H9 (cell line): ENCODE measurements at regions not wholly inside any gene's neighbourhood (a gene's known extent, or its start where the extent isn't known, plus 50 kb on each side); places are given as distances from the start of the nearest gene placed in this dataset.
"Not testable (repeated sequence)": the region's sequence is repeated elsewhere in the genome, so short reads cannot be mapped to it uniquely, and the experiment has no call there.

Experiments
- DNase-seq: peaks from one replicate; pipeline ENCODE4 v3.0.0-alpha.2; 2017
- H2AFZ ChIP-seq: one replicate; pipeline ENCODE4 v1.6.1; 2013; ENCODE audit warnings: mild to moderate bottlenecking, low read length, control low read depth, moderate library complexity
- H2AK5ac ChIP-seq: 2 replicates; pipeline ENCODE4 v1.6.1; 2013; ENCODE audit warnings: low read length, control low read depth, mixed read lengths; ENCODE audit not compliant: insufficient read length
- H2BK120ac ChIP-seq: one replicate; pipeline ENCODE4 v1.6.1; 2013; ENCODE audit warnings: low read depth, mild to moderate bottlenecking, low read length, control low read depth, inconsistent platforms; ENCODE audit not compliant: poor library complexity, severe bottlenecking
- H2BK12ac ChIP-seq: 2 replicates; pipeline ENCODE4 v1.6.1; 2013; ENCODE audit warnings: low read length, control low read depth, mixed read lengths, low read depth; ENCODE audit not compliant: insufficient read length
- H2BK15ac ChIP-seq: 2 replicates; pipeline ENCODE4 v1.6.1; 2013; ENCODE audit warnings: low read depth, low read length, control low read depth
- H2BK20ac ChIP-seq: one replicate; pipeline ENCODE4 v1.6.1; 2013; ENCODE audit warnings: low read depth, mild to moderate bottlenecking, low read length, control low read depth, inconsistent platforms; ENCODE audit not compliant: poor library complexity, severe bottlenecking
- H2BK5ac ChIP-seq: 2 replicates; pipeline ENCODE4 v1.6.1; 2013; ENCODE audit warnings: low read length, control low read depth, mixed read lengths; ENCODE audit not compliant: insufficient read length
- H3K14ac ChIP-seq: 2 replicates; pipeline ENCODE4 v1.6.1; 2013; ENCODE audit warnings: low read length, control low read depth; ENCODE audit not compliant: insufficient read depth
- H3K18ac ChIP-seq: 2 replicates; pipeline ENCODE4 v1.6.1; 2013; ENCODE audit warnings: low read depth, mild to moderate bottlenecking, mixed read lengths, low read length, control low read depth; ENCODE audit not compliant: insufficient read length
- H3K23ac ChIP-seq: 2 replicates; pipeline ENCODE4 v1.6.1; 2013; ENCODE audit warnings: low read length, control low read depth, mixed read lengths, low read depth; ENCODE audit not compliant: insufficient read length
- H3K23me2 ChIP-seq: 2 replicates; pipeline ENCODE4 v1.6.1; 2013; ENCODE audit warnings: low read depth, mild to moderate bottlenecking, mixed read lengths, low read length, control low read depth; ENCODE audit not compliant: insufficient read length, poor library complexity, severe bottlenecking
- H3K27ac ChIP-seq: 2 replicates; pipeline ENCODE4 v1.5.1; 2013; ENCODE audit warnings: low read length, control low read depth, mixed read lengths, low read depth; ENCODE audit not compliant: insufficient read length
- H3K27me3 ChIP-seq: 2 replicates; pipeline ENCODE4 v1.6.1; 2013; ENCODE audit warnings: low read length, control low read depth, inconsistent platforms; ENCODE audit not compliant: insufficient read depth
- H3K4ac ChIP-seq: 2 replicates; pipeline ENCODE4 v1.6.1; 2013; ENCODE audit warnings: low read depth, mild to moderate bottlenecking, control low read depth, inconsistent platforms, low read length, moderate library complexity
- H3K4me1 ChIP-seq: 2 replicates; pipeline ENCODE4 v1.6.1; 2013; ENCODE audit warnings: low read length, control low read depth, inconsistent platforms; ENCODE audit not compliant: insufficient read depth
- H3K4me2 ChIP-seq: 2 replicates; pipeline ENCODE4 v1.6.1; 2013; ENCODE audit warnings: low read length, control low read depth, mixed read lengths; ENCODE audit not compliant: insufficient read length, insufficient read depth
- H3K56ac ChIP-seq: 2 replicates; pipeline ENCODE4 v1.6.1; 2013; ENCODE audit warnings: low read depth, mild to moderate bottlenecking, mixed read lengths, low read length, control low read depth; ENCODE audit not compliant: insufficient read length
- H3K79me1 ChIP-seq: 2 replicates; pipeline ENCODE4 v1.6.1; 2013; ENCODE audit warnings: low read depth, mild to moderate bottlenecking, moderate library complexity, low read length, control low read depth, inconsistent platforms; ENCODE audit not compliant: insufficient read depth, poor library complexity, severe bottlenecking
- H3K79me2 ChIP-seq: 2 replicates; pipeline ENCODE4 v1.6.1; 2013; ENCODE audit warnings: low read length, control low read depth, inconsistent platforms; ENCODE audit not compliant: insufficient read depth
- H3K9ac ChIP-seq: 2 replicates; pipeline ENCODE4 v1.6.1; 2013; ENCODE audit warnings: low read length, control low read depth, mixed read lengths; ENCODE audit not compliant: insufficient read length; ENCODE audit errors: extremely low read depth
- H3K9me3 ChIP-seq: one replicate; pipeline ENCODE4 v1.6.1; 2013; ENCODE audit warnings: low read depth, low read length, inconsistent platforms; ENCODE audit not compliant: control insufficient read depth
- H3T11ph ChIP-seq: one replicate; pipeline ENCODE4 v1.6.1; 2013; ENCODE audit warnings: mild to moderate bottlenecking, low read length, control low read depth, inconsistent platforms
- H4K20me1 ChIP-seq: one replicate; pipeline ENCODE4 v1.6.1; 2013; ENCODE audit not compliant: control insufficient read depth, insufficient read length, insufficient read depth
- H4K5ac ChIP-seq: 2 replicates; pipeline ENCODE4 v1.6.1; 2013; ENCODE audit warnings: low read depth, mild to moderate bottlenecking, mixed read lengths, low read length, control low read depth; ENCODE audit not compliant: insufficient read length
- H4K8ac ChIP-seq: replicated peaks from 2 replicates; pipeline ENCODE4 v1.6.1; 2013; ENCODE audit warnings: low read length, control low read depth, mixed read lengths, low read depth; ENCODE audit not compliant: insufficient read length
- H4K91ac ChIP-seq: 2 replicates; pipeline ENCODE4 v1.6.1; 2013; ENCODE audit warnings: low read depth, mild to moderate bottlenecking, moderate library complexity, mixed read lengths, low read length, control low read depth; ENCODE audit not compliant: insufficient read length
- H3K27ac Mint-ChIP-seq, 3 experiments: 2 replicates in 2 of 3; 3 replicates in 1 of 3; pipeline ENCODE4 v1.8.0; 2020 to 2021; ENCODE audit warnings: mixed read lengths in 3 of 3, mild to moderate bottlenecking in 1 of 3, moderate library complexity in 1 of 3
- H3K27me3 Mint-ChIP-seq: 2 replicates; pipeline ENCODE4 v1.8.0; 2021; ENCODE audit warnings: low read depth, mild to moderate bottlenecking, moderate library complexity, mixed read lengths
- H3K36me3 Mint-ChIP-seq, 3 experiments: 2 replicates in 2 of 3; 3 replicates in 1 of 3; pipeline ENCODE4 v1.8.0; 2020 to 2021; ENCODE audit warnings: low read depth in 3 of 3, mixed read lengths in 3 of 3; ENCODE audit not compliant: insufficient read depth in 1 of 3
- H3K4me1 Mint-ChIP-seq, 2 experiments: 2 replicates each; pipeline ENCODE4 v1.8.0; 2020; ENCODE audit warnings: mixed read lengths in 2 of 2
- H3K4me3 Mint-ChIP-seq, 2 experiments: 2 replicates in 1 of 2; 3 replicates in 1 of 2; pipeline ENCODE4 v1.8.0; 2020 to 2021; ENCODE audit warnings: mild to moderate bottlenecking in 2 of 2, mixed read lengths in 2 of 2, moderate library complexity in 1 of 2
- H3K9me3 Mint-ChIP-seq, 2 experiments: 2 replicates in 1 of 2; 3 replicates in 1 of 2; pipeline ENCODE4 v1.8.0; 2020; ENCODE audit warnings: mild to moderate bottlenecking in 2 of 2, mixed read lengths in 2 of 2, moderate library complexity in 1 of 2
- WGBS: extraction: QIAGEN DNeasy Blood & Tissue Kit; methylation state at CpG from one replicate; pipeline ENCODE4 v1.1.7; 2013; ENCODE audit warnings: missing lambda C conversion rate, low lambda C conversion rate, mixed read lengths; ENCODE audit not compliant: insufficient read length; ENCODE audit errors: extremely low coverage; 5-methylcytosine and 5-hydroxymethylcytosine counted together

DNA sequence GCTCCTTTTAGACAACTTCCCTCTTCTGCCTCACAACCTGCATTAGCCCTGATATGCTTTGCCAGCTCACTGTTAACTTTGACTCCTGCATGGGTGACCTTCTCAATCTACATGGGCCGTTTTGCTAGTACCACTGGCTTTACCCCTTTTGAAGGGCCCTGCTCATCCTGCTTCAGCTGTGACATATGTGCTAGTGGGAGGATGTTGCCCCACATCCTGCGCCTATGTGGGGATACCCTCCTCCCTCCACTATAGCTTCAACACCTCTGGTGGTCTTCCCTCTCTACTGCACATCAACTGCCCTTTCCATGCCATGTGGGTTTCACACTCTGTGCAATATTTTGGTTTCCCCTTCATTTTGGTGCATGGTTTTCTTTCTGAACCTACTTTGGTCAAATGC lies 1235.5 kb downstream of the RPIA start:
- not testable (repeated sequence) for H2BK20ac ChIP-seq, H3K18ac ChIP-seq, H4K20me1 ChIP-seq, H4K91ac ChIP-seq, H3T11ph ChIP-seq, H3K23me2 ChIP-seq, H4K5ac ChIP-seq, H3K27me3 ChIP-seq, H3K23ac ChIP-seq, H3K27ac Mint-ChIP-seq, H4K8ac ChIP-seq, H2AFZ ChIP-seq, H2BK15ac ChIP-seq, H3K9ac ChIP-seq, H3K27ac ChIP-seq, H3K9me3 ChIP-seq, H3K4me2 ChIP-seq, H3K79me2 ChIP-seq, DNase-seq, H2BK120ac ChIP-seq, H2BK5ac ChIP-seq, H3K4ac ChIP-seq, H3K36me3 Mint-ChIP-seq, H2BK12ac ChIP-seq, H3K4me1 ChIP-seq, H3K14ac ChIP-seq, H3K4me1 Mint-ChIP-seq, H3K56ac ChIP-seq, H3K4me3 Mint-ChIP-seq, H3K79me1 ChIP-seq, H3K27me3 Mint-ChIP-seq, H2AK5ac ChIP-seq
- no CpG with 5 or more reads among the region's 2 CpGs for WGBS
- H3K9me3 Mint-ChIP-seq = peaks cover 8 to 15% of the 10 kb centered on the region in 2 experiments

GRCh38 chr2:89935436-89935835 lies 1244.0 kb downstream of the RPIA start:
- not testable (repeated sequence) for DNase-seq, H3K14ac ChIP-seq

More at GRCh38 chr2:89935436-89935835, 1244.0 kb downstream of the RPIA start:
- H2AFZ ChIP-seq, H4K5ac ChIP-seq, H3K23me2 ChIP-seq, H3K18ac ChIP-seq, H2BK12ac ChIP-seq, H2AK5ac ChIP-seq, H3K27me3 Mint-ChIP-seq, H3K4me3 Mint-ChIP-seq, H3K56ac ChIP-seq, H3K27me3 ChIP-seq, H3K79me1 ChIP-seq, H3K79me2 ChIP-seq, H3K9ac ChIP-seq, H3K4ac ChIP-seq, H3K36me3 Mint-ChIP-seq, H3K27ac ChIP-seq, H4K20me1 ChIP-seq, H3T11ph ChIP-seq, H2BK20ac ChIP-seq, H4K8ac ChIP-seq, H2BK5ac ChIP-seq, H3K4me2 ChIP-seq, H3K23ac ChIP-seq, H2BK15ac ChIP-seq, H2BK120ac ChIP-seq, H3K4me1 ChIP-seq, H3K4me1 Mint-ChIP-seq, H3K27ac Mint-ChIP-seq, H3K9me3 ChIP-seq, H4K91ac ChIP-seq: not testable (repeated sequence)
- H3K9me3 Mint-ChIP-seq = peaks cover 38% of the 10 kb centered on the region in 2 experiments
- WGBS = no CpG with 5 or more reads among the region's 2 CpGs
